ENCODE measurements at regions not wholly inside any gene's neighbourhood (a gene's known extent, or its start where the extent isn't known, plus 50 kb on each side); places are given as distances from the start of the nearest gene placed in this dataset.

GRCh38 chr4:106430797-106431196, 62.2 kb upstream of the GIMD1 start:
- TF ChIP-seq POLR2A (IDR thresholded peaks at IDR 0.05), result no peak
- no peak for TF ChIP-seq CTCF (IDR thresholded peaks at IDR 0.05)
- no peak for TF ChIP-seq POLR2AphosphoS5 (IDR thresholded peaks at IDR 0.05)
- TF ChIP-seq EP300 (IDR thresholded peaks at IDR 0.05), result no peak

All from upper lobe of left lung (tissue), 4 donors.